GM18907 (cell line): ENCODE measurements at regions not wholly inside any gene's neighbourhood (a gene's known extent, or its start where the extent isn't known, plus 50 kb on each side); places are given as distances from the start of the nearest gene placed in this dataset.
"Not testable (repeated sequence)": the region's sequence is repeated elsewhere in the genome, so short reads cannot be mapped to it uniquely, and the experiment has no call there.

Experiments used
- ATAC-seq: cut with Tn5 transposase; IDR thresholded peaks from one replicate; pipeline ENCODE4 v1.9.1; 2021; ENCODE audit warnings: mild to moderate bottlenecking, moderate library complexity; ENCODE audit not compliant: unreplicated experiment

DNA sequence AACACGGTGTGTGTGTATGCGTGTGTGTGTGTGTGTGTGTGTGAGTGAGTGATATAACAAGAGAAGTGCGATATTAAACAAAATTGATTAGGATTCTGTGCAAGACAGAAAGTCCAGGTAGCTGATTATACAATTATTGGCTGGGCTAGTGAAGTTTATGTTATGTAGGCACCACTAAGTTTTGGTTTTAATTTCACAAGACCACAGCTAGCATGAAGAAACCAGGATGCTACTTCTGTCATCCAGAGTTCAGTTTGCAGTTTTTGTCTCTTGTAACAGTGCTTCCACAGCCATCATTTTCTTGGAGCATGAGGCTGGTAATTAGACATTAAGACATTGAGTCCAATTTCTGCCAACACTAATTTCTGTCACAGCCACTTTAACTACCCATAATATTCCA, 1590.2 kb upstream of the B3GALT2 start:
- ATAC-seq, result no peak

DNA sequence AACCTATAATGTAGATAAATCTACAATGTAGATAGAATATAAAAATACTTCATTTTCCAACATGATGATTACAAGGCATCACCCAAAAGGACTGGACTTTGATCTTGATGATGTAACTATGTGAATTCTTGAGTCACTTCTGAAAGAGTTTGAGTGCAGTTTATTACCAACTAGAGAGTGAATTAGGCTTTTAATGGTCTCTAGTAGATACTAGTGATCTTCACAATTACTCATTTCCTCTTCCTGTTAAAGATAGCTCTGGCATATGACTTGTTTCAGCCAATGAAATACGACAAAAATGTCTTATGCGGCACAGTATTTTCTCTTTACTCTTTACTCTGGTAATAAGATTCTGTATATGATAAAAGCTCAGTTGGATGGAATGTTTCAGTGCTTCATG, 1588.1 kb upstream of the B3GALT2 start:
- no peak for ATAC-seq

DNA sequence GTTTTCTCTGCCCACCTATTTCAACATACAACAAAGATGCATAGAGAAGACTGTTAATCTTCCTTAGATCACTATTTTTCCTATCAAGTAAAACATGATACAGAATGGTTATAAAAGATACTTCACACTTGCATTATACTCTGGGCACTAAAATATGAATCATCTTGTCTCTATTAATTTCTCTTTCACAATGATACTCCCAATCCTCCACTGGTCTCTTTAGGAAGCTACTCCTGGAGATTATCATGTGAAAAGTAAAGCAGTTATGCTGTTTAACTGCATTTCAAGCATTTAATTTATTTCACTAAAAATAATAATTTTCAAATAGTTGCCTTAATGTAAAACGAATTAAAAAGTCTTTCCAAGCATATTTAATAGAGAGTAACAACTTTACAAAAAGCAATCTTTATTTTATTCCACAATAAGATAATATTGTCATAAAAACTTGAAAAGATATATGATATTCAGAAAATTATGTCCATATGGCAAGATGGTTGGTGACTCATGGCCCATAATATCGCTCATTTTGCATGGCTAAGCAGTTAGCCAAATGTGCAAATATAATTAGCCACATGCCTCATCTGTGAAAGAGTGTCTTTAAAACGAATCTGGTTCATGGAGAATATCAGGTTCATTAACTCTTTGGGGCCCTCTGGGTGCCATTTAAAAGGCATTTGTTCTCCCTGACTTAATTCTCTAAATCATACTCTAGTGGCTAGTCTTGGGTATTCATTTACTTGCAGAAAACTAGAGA, 1569.0 kb upstream of the B3GALT2 start:
- ATAC-seq, result no peak

DNA sequence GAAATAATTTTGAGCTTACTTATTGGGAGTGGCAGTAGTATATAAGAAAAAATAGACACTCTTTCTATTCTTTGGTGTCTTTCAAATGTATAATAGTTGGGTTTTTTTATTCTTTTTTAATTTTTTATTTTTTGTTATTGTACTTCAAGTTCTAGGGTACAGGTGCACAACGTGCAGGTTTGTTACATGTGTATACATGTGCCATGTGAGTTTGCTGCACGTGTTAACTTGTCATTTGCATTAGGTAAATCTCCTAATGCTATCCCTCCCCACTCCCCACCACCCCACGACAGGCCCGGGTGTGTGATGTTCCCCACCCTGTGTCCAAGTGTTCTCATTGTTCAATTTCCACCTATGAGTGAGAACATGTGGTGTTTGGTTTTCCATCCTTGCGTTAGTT, 1552.4 kb upstream of the B3GALT2 start:
- not testable (repeated sequence) for ATAC-seq

DNA sequence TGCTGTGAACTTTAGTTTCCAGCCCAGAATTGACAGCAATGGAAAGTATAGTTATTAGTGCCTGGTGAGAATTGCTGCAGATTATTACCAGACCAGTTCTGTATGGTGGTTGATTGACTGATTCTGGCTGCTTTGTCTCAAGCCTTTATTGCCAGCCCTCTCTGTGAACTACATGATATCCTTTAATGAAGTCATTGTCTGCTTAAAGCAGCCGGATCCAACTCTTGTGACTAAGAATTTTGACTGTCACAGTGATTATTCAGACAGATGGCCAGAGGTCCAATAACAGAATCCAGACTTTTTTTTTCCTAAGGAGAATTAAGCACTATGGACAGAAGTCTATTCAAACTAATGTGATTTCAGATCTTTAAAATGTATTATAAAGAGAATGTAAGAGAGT, 1548.6 kb upstream of the B3GALT2 start:
- no peak for ATAC-seq

DNA sequence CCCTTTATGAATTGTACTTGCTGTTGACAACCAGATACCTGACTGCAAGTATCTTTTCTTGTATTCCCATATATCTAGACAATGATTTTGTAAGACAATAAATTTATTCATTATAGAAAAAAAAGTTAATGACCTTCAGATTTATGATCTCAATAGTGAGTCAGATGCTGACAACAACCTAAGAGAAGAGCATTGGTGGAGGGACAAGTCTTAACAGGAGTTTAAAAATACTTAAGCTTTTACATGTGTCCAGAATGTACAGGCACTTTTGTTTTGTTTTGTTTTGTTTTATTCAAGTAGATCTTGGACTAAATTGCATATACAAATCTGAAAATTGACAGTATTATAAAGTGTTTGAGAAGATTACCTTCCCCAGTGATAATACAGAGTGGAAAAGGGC, 1544.6 kb upstream of the B3GALT2 start:
- no peak for ATAC-seq

DNA sequence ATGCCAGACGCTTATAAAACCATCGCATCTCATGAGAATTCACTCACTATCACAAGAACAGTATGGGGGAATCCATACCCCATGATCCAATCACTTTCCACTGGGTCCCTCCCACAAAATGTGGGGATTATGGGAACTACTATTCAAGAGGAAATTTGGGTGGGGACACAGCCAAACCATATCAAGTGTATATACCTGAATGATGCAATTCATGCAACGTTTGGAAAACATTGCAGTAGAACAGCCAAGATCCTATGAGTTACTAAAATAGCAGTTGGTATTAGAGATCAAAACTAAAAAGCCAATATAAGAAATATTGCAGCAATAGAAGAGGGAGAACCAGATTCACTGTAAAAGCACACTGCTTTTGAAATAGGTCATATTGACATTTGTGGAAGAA, 1543.9 kb upstream of the B3GALT2 start:
- no peak for ATAC-seq

DNA sequence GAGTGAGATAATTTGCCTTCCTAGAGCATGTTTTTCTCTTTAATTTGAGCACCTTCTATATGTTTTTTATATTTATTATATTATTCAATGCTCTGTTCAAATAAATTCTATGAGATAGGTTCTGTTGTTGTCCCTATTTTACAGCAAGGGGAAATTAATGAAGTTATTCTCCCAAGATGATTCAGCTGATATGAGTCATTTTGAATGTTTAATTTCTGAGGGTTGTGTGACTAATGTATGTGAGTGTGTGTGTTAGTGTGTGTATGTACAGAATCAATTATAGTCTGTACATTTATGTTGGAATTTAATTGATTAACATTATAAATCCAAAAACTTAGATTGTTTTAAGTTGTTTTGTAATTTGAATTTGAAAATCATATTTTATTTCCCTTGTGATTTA, 1536.7 kb upstream of the B3GALT2 start:
- ATAC-seq, result no peak

DNA sequence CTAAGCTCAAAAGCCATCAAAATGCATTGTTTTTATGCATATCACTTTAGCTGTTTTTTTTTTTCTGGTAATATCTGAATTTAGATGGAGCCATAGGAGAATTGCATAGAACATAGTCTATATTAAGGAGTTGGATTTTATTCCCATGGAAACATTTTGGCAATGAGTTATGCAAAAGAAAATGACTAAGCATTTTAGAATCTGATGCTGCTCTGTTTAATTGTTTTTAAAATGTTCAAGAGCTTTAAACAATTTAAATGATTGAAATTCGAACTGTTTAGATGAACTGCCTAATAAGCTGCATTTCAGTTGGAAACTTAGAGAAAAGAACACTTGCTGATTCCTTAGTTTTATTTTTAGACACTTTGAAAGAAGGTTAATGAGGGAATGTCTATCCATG, 1531.5 kb upstream of the B3GALT2 start:
- ATAC-seq, result no peak

DNA sequence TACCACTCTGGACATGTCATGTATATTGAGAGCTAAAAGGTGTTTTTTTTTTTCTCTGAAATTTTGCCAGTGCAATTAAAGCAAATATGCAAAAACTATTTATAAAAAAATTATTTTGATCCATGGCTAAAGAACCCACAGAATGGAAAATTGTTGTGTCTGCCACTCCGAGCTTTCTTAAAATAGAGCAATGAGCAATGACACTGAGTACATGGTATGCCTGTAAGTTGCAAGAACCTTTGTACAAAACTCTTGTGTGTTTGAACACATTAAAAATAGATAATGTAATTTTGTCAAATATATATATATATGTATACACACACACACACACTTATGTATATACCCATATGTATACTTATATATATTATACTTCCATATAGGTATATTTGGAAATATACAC, 1530.9 kb upstream of the B3GALT2 start:
- ATAC-seq, result no peak

DNA sequence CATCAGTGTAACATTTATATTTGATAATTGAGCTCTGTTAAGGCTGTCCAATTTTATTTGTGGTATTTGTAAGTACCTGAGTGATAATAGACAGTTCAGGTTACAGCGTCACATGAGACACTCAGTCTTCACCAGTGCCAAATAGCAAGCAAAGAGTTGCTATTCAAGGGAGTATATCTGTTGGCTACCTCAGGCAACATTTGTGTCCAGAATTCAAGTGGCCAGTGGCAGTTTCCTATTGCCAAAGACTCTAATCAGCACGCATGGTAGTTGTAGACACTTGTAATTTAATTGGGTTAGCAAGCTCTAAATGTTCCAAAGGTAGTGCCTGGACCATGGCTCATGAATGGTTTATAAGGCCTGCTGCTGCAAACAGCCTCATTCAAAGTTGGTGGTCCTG, 1524.3 kb upstream of the B3GALT2 start:
- ATAC-seq, result no peak

DNA sequence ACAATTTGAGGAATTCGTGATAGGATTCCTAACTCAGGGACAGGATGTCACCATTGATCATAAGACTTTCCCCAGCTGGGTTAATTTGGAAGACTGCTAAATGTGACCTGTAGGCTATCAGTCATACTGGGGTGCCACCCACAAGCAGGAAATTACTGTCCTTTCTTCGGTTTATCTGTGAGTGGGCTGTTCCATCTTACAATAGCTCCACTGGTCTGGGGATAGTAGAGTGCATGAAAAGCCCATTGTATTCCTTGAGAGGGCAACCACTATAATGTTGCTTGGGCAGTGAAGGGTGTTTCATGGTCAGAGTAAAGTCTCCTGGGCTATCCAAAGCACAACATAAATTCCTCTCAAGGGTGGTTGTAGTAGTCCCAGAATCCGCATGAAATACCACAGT, 1523.0 kb upstream of the B3GALT2 start:
- ATAC-seq, result no peak

DNA sequence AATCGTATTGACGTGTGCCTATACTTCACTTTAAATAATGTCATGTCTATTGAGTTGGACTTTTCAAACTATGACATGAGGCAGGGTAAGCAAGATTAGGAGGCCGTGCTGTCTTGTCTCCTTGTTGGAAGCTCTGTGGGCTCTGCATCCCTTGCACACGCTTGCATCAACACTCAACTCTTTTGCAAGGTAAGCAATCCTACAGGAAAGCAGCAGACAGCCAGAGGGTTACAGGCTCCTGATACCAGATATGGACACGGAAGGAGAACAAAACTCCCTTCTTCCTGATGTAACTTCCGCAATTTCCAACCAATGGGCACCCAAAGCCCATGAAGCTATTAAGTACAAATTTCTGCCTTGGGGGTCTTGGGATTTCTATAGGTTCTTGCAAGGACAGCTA, 1520.7 kb upstream of the B3GALT2 start:
- no peak for ATAC-seq

DNA sequence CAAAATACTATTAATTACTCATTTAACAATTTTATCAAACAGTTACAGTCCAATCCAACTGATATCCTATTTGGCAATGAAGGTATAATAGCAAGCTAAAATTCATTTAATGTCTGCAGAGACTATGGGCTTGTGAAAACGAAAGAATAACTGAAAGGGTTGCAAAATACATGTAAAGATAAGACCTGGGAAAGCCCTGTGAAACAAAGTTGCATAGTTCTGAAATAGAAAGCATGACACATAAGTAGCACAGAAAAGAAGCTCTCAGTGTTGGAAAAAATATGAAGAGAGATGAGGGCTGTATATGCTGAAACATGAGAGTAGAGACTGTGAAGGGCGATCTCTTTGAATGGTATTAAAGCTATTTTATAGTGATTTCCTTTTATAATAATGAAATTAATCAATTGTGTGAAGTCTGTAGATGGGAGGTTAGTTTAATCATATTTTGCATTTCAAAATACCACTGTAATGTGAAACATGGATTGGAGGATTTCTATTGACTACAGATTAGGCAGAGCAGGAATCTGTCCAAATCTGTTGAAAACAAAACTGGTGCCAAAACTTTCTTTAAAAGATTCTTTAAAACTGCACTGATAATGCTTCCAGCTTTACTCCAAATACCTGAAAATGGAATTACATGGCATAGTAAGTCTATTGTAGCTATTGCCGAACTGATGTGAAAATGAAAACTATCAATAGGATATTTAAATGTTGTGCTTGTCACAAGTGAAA, 1518.9 kb upstream of the B3GALT2 start:
- no peak for ATAC-seq

DNA sequence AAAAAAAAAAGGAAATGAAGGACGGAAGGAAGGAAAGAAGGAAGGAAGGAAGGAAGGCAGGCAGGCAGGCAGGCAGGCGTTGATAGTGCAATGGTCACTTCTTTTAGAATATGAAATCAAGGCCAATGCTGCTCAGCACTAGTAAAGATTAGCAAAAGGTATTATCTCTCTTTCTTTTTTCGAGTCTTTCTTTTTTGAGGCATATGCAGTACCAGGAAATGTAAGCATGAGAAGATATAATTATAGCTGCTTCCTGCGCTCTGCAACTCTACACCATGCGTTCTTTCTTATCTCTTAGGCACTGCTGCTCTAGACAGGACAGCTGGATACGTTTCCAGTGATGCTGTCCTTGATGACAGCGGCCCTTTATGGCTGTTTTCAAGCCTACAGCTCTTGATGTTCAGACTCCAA, 1512.5 kb upstream of the B3GALT2 start:
- no peak for ATAC-seq

DNA sequence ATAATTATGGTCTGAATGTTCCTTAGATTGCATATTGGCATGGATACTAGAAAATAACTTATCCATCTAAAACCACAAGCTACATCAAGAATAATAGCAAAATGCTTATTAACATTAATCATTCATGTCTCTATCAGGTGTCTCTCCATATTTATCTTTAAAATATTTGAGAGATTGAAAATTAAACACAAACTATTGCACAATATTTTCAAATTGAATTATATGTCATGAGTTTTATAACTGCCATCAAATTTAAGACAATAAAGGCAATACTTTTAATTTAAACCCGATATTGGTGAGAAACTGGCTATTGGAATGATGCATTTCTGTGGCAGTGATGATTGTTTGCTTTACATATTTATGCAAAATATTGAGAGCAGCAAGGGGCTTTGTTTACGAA, 1506.8 kb upstream of the B3GALT2 start:
- ATAC-seq, result no peak

DNA sequence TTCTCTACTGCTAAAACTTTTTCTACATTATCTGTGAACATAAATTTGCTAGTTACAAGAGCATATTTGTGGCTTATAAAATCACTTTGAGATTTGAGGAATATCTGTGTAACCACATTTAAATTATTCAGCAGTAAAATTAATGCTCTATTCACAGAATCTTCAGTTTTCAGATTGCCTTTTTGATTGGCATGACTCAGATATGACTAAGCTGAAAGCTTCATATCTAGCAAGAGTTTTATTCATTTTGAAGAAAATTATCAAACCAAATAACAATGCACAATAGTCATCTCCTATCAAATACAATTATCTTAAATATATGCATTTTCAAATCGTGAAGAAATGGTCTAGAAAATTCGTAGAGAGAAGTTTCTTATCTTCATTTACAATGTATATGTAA, 1498.2 kb upstream of the B3GALT2 start:
- no peak for ATAC-seq

DNA sequence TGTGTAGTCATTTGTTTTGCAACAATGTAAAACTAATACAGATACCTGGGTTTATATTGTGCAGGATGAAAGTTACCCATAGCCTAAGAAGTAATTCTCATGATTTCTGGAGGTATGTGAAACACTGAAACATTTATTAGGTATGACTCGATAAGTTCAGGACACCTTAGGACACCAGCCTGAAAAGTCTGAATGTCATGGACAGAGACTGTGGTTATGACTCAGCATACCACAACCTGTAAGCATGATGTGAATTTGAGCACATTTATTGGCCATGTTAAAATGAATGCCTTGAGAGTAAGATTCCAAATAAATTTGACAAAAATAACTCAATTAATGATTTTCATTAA, 1471.7 kb upstream of the B3GALT2 start:
- ATAC-seq, result no peak

DNA sequence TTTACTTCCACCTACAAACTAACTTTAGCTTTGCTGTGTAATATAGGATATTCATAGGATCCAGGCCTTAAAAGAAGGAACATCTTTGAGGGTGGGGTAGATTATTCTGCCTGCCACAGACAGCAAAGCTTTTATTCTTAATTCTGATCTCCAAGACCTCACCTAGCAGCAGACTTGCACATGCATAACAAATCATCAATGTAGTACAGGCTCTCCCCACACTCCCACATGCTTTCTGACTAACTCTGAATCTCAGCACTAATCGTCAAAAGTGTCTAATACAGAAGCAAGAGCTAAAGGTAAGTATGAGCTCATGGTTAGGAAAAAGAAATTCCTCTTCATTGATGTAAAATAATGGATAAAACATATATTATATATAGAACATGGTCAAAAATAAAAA, 1468.5 kb upstream of the B3GALT2 start:
- no peak for ATAC-seq

DNA sequence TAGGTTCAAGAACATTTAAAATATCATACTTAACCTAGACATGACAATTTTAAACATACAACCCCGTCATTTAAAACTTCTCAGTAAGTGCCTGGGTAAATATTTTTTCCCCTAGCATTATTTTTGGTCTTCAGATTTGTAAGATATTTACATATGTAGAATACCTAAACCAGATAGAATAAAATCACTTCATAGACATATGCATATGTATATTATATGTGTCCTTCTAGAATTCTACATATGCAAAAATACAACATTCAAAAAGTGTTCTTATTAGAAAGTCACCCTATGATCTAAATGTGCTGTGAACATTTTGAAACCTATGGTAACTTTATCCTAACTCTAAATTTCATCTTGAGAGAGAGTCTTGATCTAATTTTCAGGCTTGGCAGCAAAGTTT, 1467.0 kb upstream of the B3GALT2 start:
- ATAC-seq, result no peak

DNA sequence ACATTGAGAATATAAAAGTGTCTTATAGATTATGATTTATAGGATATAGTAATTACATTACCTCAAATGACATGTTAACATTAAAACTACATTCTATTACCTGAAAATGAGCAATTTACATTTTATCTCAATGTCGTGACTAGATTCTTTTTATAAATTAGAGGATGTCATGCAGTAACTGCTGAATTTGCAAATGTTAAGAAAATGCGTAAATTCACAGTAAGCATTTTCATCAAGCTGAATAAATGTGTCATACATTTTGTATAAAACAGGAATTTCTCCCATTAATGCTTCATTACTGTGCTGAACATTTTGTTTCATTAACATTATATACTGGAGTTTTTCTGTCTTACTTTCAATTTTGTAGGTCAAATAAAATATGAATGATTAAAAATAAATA, 1460.7 kb upstream of the B3GALT2 start:
- ATAC-seq, result no peak

DNA sequence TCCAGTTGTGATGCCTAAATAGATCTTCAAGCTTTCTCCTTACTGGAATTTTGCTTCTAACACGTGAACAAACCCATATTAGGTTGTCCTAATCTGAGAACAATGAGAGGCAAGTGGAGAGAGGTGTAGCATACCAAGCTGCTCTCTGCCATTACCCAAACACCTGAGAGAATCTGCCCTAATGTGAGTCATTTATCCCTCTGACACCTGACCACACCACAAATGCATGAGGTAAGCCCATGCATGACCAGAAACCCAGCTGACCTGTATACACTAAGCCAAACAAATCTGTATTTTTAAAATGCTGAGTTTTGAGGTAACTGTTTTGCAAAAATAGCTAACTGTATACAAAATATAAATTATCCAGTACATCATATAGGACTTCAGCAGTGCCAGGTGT, 1458.1 kb upstream of the B3GALT2 start:
- no peak for ATAC-seq

DNA sequence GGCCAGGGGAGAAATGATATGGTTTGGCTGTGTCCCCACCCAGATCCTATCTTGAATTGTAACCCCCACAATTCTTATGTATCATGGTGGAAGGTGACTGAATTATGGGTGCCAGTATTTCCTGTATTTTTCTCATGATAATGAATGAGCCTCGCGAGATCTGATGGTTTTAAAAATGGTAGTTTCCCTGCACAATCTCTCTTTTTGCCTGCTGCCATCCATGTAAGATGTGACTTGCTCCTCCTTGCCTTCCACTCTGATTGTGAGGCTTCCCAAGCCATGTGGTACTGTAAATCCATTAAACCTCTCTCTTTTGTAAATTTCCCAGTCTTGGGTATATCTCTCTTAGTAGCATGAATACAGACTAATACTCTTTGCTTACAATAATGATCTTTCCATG, 1453.9 kb upstream of the B3GALT2 start:
- ATAC-seq, result no peak
